Central memory CD8-positive, alpha-beta T cell (primary cell): ENCODE measurements at regions not wholly inside any gene's neighbourhood (a gene's known extent, or its start where the extent isn't known, plus 50 kb on each side); places are given as distances from the start of the nearest gene placed in this dataset.
"Not testable (repeated sequence)": the region's sequence is repeated elsewhere in the genome, so short reads cannot be mapped to it uniquely, and the experiment has no call there.

Source experiments
- ATAC-seq: fragments of 150-1000 bp; cut with Tn5 transposase; replicated peaks from 2 replicates; pipeline ENCODE4 v1.10.0; 2022; ENCODE audit warnings: mild to moderate bottlenecking, moderate FRiP score, moderate number of reproducible peaks; ENCODE audit not compliant: poor library complexity, severe bottlenecking; ENCODE audit errors: extremely low read depth
- DNase-seq, 2 donors: peaks; one replicate each; pipeline ENCODE4 v3.0.0; 2021; ENCODE audit warnings: low spot score in 2 of 2
- H3K27ac Mint-ChIP-seq: one replicate; pipeline ENCODE4 v1.8.0; 2022; ENCODE audit warnings: low read depth, mild to moderate bottlenecking, moderate library complexity, mixed read lengths
- H3K27me3 Mint-ChIP-seq: one replicate; pipeline ENCODE4 v1.8.0; 2022; ENCODE audit warnings: mixed read lengths
- H3K36me3 Mint-ChIP-seq: one replicate; pipeline ENCODE4 v1.8.0; 2022; ENCODE audit warnings: mild to moderate bottlenecking, moderate library complexity, mixed read lengths; ENCODE audit not compliant: insufficient read depth
- H3K4me1 Mint-ChIP-seq: one replicate; pipeline ENCODE4 v1.8.0; 2022; ENCODE audit warnings: mixed read lengths
- H3K4me3 Mint-ChIP-seq: one replicate; pipeline ENCODE4 v1.8.0; 2022; ENCODE audit warnings: mild to moderate bottlenecking, moderate library complexity, mixed read lengths
- H3K9me3 Mint-ChIP-seq: one replicate; pipeline ENCODE4 v1.8.0; 2022; ENCODE audit warnings: mixed read lengths

GRCh38 chr14:27278341-27278740 lies 680.5 kb upstream of the NOVA1 start:
- no peak for ATAC-seq
- no peak overlapping the region for H3K27ac Mint-ChIP-seq
- no peak overlapping the region for H3K4me3 Mint-ChIP-seq
- no peaks in the 10 kb centered on the region for H3K27me3 Mint-ChIP-seq
- no peaks in the 10 kb centered on the region for H3K36me3 Mint-ChIP-seq
- peaks cover 22% of the 10 kb centered on the region for H3K9me3 Mint-ChIP-seq
- H3K4me1 Mint-ChIP-seq: no peaks in the 10 kb centered on the region
- DNase-seq: no peak

DNA sequence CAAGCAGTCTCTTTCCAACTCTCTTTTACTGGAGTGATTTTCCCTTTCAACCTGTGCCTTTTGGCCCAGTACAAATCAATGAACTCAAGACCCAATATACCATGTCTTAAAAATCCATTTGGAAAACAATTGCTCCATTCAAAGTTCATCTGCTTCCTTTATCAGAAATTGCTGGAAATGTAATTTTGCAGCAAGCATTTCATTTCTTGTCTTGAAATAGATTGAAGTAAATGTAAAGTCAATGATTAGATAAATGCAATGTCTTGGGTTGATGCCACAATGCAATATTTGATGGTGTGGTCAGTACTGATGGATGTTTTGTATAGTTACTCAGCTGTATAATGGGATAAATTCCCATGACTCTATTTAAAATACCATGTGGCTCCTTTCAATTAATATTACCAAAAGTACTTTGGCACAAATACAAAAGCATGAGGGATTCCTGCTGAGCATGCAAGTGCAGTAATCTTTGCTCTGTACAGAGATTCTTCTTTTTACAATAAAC lies 707.7 kb upstream of the NOVA1 start:
- no peaks in the 10 kb centered on the region for H3K27me3 Mint-ChIP-seq
- peaks cover 12% of the 10 kb centered on the region for H3K9me3 Mint-ChIP-seq
- ATAC-seq: no peak

GRCh38 chr14:27312730-27313129 lies 714.9 kb upstream of the NOVA1 start:
- ATAC-seq, H3K27ac Mint-ChIP-seq, H3K27me3 Mint-ChIP-seq, H3K4me1 Mint-ChIP-seq, H3K36me3 Mint-ChIP-seq, H3K4me3 Mint-ChIP-seq, DNase-seq: not testable (repeated sequence)
- peaks cover 15% of the 10 kb centered on the region for H3K9me3 Mint-ChIP-seq

More for the DNA sequence above, 707.7 kb upstream of the NOVA1 start:
- Mint-ChIP-seq H3K36me3 (no peaks in the 10 kb centered on the region), H3K4me1 (no peaks in the 10 kb centered on the region), H3K4me3 (no peak overlapping the region), H3K27ac (no peak overlapping the region)
- no peak for DNase-seq

DNA sequence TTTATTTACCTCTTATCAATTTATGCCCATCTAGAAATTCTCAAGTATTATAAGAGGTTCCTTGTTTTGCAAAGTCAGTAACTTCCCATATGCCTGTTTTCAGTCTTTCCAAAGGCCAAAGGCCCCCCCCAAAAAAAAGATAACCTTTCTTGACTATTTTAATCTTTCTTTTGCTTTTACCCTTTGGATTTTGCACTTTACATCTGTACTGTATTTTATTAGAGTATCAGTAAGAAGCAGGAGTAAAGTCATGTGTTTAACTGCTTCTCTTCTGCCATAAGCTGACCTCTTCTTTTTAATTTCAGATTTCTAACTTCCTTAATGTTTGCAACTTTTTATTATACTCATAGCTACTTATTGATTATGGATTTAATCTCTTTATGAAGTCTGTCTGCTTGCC lies 716.4 kb upstream of the NOVA1 start:
- H3K4me1 Mint-ChIP-seq: no peaks in the 10 kb centered on the region
- H3K9me3 Mint-ChIP-seq: peaks cover 10% of the 10 kb centered on the region
- H3K27me3 Mint-ChIP-seq: no peaks in the 10 kb centered on the region
- DNase-seq (no peak), ATAC-seq (no peak)
- no peak overlapping the region for H3K27ac Mint-ChIP-seq
- H3K36me3 Mint-ChIP-seq: no peaks in the 10 kb centered on the region
- H3K4me3 Mint-ChIP-seq: no peak overlapping the region

- no peak overlapping the region for H3K27ac Mint-ChIP-seq
- no peaks in the 10 kb centered on the region for H3K27me3 Mint-ChIP-seq
- no peaks in the 10 kb centered on the region for H3K36me3 Mint-ChIP-seq
- peaks cover 10% of the 10 kb centered on the region for H3K9me3 Mint-ChIP-seq
- no peaks in the 10 kb centered on the region for H3K4me1 Mint-ChIP-seq
- ATAC-seq (no peak), DNase-seq (no peak)
- no peak overlapping the region for H3K4me3 Mint-ChIP-seq
Observed at GRCh38 chr14:27315477-27315876, 717.6 kb upstream of the NOVA1 start.

- Mint-ChIP-seq H3K36me3 (no peaks in the 10 kb centered on the region), H3K9me3 (peaks cover 10% of the 10 kb centered on the region), H3K4me3 (no peak overlapping the region), H3K4me1 (no peaks in the 10 kb centered on the region), H3K27me3 (no peaks in the 10 kb centered on the region), H3K27ac (no peak overlapping the region)
- no peak for ATAC-seq
- DNase-seq: no peak
Observed at GRCh38 chr14:27315947-27316346, 718.1 kb upstream of the NOVA1 start.

DNA sequence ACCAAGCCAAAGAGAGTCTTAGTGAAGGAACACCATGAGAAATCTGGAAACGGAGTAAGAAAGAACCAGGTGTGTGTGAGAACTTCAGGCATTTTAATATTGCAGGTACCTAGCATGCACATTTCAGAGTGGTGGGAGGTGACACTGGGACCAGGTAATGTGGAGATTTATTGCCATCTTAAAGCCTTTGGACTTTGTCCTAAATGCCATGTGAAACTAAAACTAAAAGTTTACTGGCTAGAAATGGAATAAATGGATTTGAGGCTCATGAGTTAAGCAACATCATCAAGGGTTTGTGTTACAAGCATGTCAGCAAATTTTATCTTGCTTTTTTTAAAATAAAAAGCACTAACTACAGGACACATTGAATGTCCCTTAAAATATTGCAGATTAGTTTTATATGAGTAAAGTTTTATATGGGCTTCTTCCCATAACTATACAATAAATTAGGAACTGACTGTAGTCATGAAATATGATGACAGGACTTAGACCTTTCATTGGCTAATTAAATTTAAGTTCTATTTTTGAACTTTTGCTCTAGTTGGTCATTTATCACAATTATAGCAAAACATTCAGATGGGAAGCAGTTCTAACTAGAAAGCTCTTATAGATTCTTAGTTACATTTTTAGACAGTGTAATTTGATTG lies 721.1 kb upstream of the NOVA1 start:
- Mint-ChIP-seq H3K36me3 (no peaks in the 10 kb centered on the region), H3K4me3 (no peak overlapping the region), H3K27me3 (no peaks in the 10 kb centered on the region), H3K9me3 (peaks cover 10% of the 10 kb centered on the region), H3K27ac (no peak overlapping the region), H3K4me1 (no peaks in the 10 kb centered on the region)
- no peak for DNase-seq
- ATAC-seq: no peak

GRCh38 chr14:27320261-27320660 lies 722.4 kb upstream of the NOVA1 start:
- H3K27ac Mint-ChIP-seq: no peak overlapping the region
- no peaks in the 10 kb centered on the region for H3K4me1 Mint-ChIP-seq
- H3K36me3 Mint-ChIP-seq: no peaks in the 10 kb centered on the region
- no peak overlapping the region for H3K4me3 Mint-ChIP-seq
- no peaks in the 10 kb centered on the region for H3K27me3 Mint-ChIP-seq
- ATAC-seq: no peak
- DNase-seq: no peak
- H3K9me3 Mint-ChIP-seq: peaks cover 4% of the 10 kb centered on the region

DNA sequence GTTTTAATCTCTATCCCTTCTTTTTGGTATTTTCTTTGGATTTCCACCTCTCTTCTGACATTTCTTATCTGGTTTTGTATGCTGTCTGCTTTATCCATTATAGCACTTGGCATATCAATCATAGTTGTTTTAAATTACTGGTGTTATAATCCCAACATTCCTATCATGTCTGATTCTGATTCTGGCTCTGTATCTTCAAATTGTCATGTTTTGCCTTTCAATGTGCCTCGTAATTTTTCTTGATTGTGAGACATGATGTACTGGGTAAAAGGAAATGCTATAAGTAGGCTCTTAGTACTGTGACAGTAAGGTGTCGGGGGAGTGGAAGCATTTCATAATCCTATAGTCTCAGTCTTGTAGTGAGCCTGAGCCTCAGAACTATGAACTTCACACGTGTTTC lies 729.3 kb upstream of the NOVA1 start:
- ATAC-seq (no peak), DNase-seq (no peak)
- Mint-ChIP-seq H3K27me3 (no peaks in the 10 kb centered on the region), H3K4me1 (no peaks in the 10 kb centered on the region), H3K36me3 (no peaks in the 10 kb centered on the region), H3K4me3 (no peak overlapping the region), H3K27ac (no peak overlapping the region), H3K9me3 (peaks cover 12% of the 10 kb centered on the region)

DNA sequence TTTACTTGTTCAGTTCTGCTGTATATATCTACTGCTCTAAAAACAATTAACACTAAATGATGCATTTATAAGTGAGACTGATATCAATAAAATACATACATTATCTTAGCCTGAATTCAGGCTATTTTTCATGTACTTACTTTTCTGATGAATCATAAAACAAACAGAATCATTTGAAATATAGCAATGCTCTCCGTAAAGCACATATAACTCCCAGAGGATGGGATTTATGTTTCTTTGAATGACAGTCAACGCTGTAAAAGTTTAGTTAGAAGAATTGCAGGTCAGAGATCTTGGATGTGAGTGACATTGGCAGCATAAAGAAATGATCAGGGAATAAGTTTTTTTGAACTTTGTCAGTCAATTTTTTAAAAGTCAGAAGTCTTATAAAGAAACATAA lies 740.2 kb upstream of the NOVA1 start:
- H3K36me3 Mint-ChIP-seq: no peaks in the 10 kb centered on the region
- H3K4me1 Mint-ChIP-seq: no peaks in the 10 kb centered on the region

GRCh38 chr14:27363036-27363435 lies 765.2 kb upstream of the NOVA1 start:
- ATAC-seq, H3K27me3 Mint-ChIP-seq, H3K27ac Mint-ChIP-seq, DNase-seq, H3K4me1 Mint-ChIP-seq, H3K4me3 Mint-ChIP-seq, H3K36me3 Mint-ChIP-seq: not testable (repeated sequence)
- H3K9me3 Mint-ChIP-seq: peaks cover 12% of the 10 kb centered on the region

More for the DNA sequence above, 740.2 kb upstream of the NOVA1 start:
- no peak for DNase-seq
- Mint-ChIP-seq H3K27ac (no peak overlapping the region), H3K4me3 (no peak overlapping the region), H3K27me3 (no peaks in the 10 kb centered on the region), H3K9me3 (peaks cover 18% of the 10 kb centered on the region)
- ATAC-seq: no peak

DNA sequence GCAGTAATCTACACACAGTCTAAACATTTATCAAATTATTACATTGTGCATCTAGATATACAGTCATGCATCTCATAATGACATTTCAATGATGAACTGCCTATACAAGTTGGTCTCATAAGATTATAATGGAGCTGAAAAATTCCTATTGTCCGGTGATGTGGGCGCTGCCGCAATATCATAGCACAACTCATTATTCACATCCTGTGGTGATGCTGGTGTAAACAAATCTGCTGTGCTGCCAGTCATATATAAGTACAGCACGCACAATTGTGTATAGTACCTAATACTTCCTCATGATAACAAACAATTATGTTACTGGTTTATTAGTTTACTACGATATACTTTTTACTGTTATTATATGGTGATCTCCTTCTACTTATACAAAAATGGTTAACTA lies 768.8 kb upstream of the NOVA1 start:
- no peaks in the 10 kb centered on the region for H3K4me1 Mint-ChIP-seq
- H3K9me3 Mint-ChIP-seq: peaks cover 6% of the 10 kb centered on the region
- H3K27me3 Mint-ChIP-seq: no peaks in the 10 kb centered on the region
- ATAC-seq (no peak), DNase-seq (no peak)
- no peak overlapping the region for H3K4me3 Mint-ChIP-seq
- peaks cover 1% of the 10 kb centered on the region for H3K36me3 Mint-ChIP-seq
- H3K27ac Mint-ChIP-seq: no peak overlapping the region

DNA sequence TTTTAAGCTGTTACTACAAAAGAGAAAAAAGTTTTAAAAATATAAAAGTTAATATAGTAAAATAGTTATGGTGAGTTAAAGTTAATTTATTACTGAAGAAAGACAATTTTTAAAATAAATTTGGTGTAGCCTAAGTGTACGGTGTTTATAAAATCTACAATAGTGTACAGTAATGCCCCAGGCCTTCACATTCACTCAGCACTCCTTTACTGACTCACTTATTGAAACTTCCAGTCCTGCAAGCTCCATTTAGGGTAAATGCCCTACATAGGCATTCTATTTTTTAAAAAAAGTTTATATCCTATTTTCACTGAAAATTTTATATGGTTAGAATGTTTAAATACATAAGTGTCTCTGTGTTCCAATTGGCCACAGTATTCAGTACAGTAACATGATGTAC lies 769.5 kb upstream of the NOVA1 start:
- Mint-ChIP-seq H3K36me3 (no peaks in the 10 kb centered on the region), H3K27ac (no peak overlapping the region), H3K4me1 (no peaks in the 10 kb centered on the region), H3K9me3 (peaks cover under 1% of the 10 kb centered on the region), H3K4me3 (no peak overlapping the region), H3K27me3 (no peaks in the 10 kb centered on the region)
- ATAC-seq (no peak), DNase-seq (no peak)
